OCI-LY3 (cell line): ENCODE measurements at regions not wholly inside any gene's neighbourhood (a gene's known extent, or its start where the extent isn't known, plus 50 kb on each side); places are given as distances from the start of the nearest gene placed in this dataset.

Experiments used
- H2AFZ ChIP-seq: fragments of 200-600, 300-600 bp; shearing (Covaris generic); 2 replicates; pipeline ENCODE4 v1.6.0; 2014; ENCODE audit warnings: antibody characterized with exemption, low read depth, low read length
- H3K27ac ChIP-seq: fragments of 200-600, 300-600 bp; sonication (generic); 2 replicates; pipeline ENCODE4 v1.5.1; 2014; ENCODE audit warnings: mild to moderate bottlenecking, low read length, moderate library complexity, mixed read lengths
- H3K27me3 ChIP-seq: fragments of 200-600, 300-600 bp; sonication (generic); 2 replicates; pipeline ENCODE4 v1.6.1; 2014; ENCODE audit warnings: low read depth, low read length, mixed read lengths
- H3K36me3 ChIP-seq: fragments of 200-600, 300-600 bp; sonication (generic); replicated peaks from 2 replicates; pipeline ENCODE3; 2014; ENCODE audit warnings: low read depth, low read length, mixed read lengths
- H3K4me1 ChIP-seq: fragments of 300-600, 200-600 bp; sonication (generic); 2 replicates; pipeline ENCODE4 v1.6.1; 2014; ENCODE audit warnings: low read length, mixed read lengths
- H3K4me2 ChIP-seq: fragments of 200-600, 300-600 bp; sonication (generic); 2 replicates; pipeline ENCODE4 v1.6.1; 2014; ENCODE audit warnings: low read length, mixed read lengths
- H3K4me3 ChIP-seq: fragments of 300-600, 200-600 bp; sonication (generic); 2 replicates; pipeline ENCODE4 v1.5.1; 2014; ENCODE audit warnings: antibody characterized with exemption, mild to moderate bottlenecking, low read length, moderate library complexity
- H3K79me2 ChIP-seq: fragments of 300-600, 200-600 bp; shearing (Covaris generic); 2 replicates; pipeline ENCODE4 v1.6.1; 2014; ENCODE audit warnings: mild to moderate bottlenecking, low read length, mixed read lengths
- H3K9ac ChIP-seq: fragments of 300-600, 200-600 bp; shearing (Covaris generic); 2 replicates; pipeline ENCODE4 v1.6.0; 2014; ENCODE audit warnings: mild to moderate bottlenecking, low read length, moderate library complexity
- H3K9me3 ChIP-seq: fragments of 200-600, 300-600 bp; shearing (Covaris generic); 2 replicates; pipeline ENCODE4 v1.6.1; 2014; ENCODE audit warnings: low read length, mixed read lengths; ENCODE audit not compliant: insufficient read depth
- H4K20me1 ChIP-seq: fragments of 200-600, 300-600 bp; sonication (generic); 2 replicates; pipeline ENCODE4 v1.6.1; 2016; ENCODE audit warnings: low read length, mixed read lengths; ENCODE audit not compliant: insufficient read depth
- EZH2phosphoT487 ChIP-seq: fragments of 200-600 bp; shearing (Covaris generic); IDR thresholded peaks from 2 replicates; pipeline ENCODE4 v1.6.1; 2018; ENCODE audit warnings: antibody characterized with exemption, mixed run types, low read depth
- TF ChIP-seq, protein P1 (sequence below): fragments of 200-600, 300-600 bp; sonication (generic); IDR thresholded peaks from 2 replicates; pipeline ENCODE4 v1.5.1; 2014; ENCODE audit warnings: antibody characterized with exemption, low read length, low read depth

- H3K4me1 ChIP-seq: no peaks in the 10 kb centered on the region
- no peak overlapping the region for H3K4me3 ChIP-seq
- H2AFZ ChIP-seq: no peak overlapping the region
- H3K36me3 ChIP-seq: no peaks in the 10 kb centered on the region
- H3K27ac ChIP-seq: no peak overlapping the region
- H3K27me3 ChIP-seq: peaks cover 10% of the 10 kb centered on the region; the same call in 1 of the 2 replicates
- TF ChIP-seq EZH2phosphoT487: no peak
- TF ChIP-seq, protein P1, sequence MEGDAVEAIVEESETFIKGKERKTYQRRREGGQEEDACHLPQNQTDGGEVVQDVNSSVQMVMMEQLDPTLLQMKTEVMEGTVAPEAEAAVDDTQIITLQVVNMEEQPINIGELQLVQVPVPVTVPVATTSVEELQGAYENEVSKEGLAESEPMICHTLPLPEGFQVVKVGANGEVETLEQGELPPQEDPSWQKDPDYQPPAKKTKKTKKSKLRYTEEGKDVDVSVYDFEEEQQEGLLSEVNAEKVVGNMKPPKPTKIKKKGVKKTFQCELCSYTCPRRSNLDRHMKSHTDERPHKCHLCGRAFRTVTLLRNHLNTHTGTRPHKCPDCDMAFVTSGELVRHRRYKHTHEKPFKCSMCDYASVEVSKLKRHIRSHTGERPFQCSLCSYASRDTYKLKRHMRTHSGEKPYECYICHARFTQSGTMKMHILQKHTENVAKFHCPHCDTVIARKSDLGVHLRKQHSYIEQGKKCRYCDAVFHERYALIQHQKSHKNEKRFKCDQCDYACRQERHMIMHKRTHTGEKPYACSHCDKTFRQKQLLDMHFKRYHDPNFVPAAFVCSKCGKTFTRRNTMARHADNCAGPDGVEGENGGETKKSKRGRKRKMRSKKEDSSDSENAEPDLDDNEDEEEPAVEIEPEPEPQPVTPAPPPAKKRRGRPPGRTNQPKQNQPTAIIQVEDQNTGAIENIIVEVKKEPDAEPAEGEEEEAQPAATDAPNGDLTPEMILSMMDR: no peak
- no peak overlapping the region for H3K4me2 ChIP-seq
- no peaks in the 10 kb centered on the region for H3K9me3 ChIP-seq
- no peaks in the 10 kb centered on the region for H3K79me2 ChIP-seq
- H3K9ac ChIP-seq: no peak overlapping the region
- no peaks in the 10 kb centered on the region for H4K20me1 ChIP-seq
These were observed 50.8 kb upstream of the TMEM108 start for GRCh38 chr3:132987396-132987795.

DNA sequence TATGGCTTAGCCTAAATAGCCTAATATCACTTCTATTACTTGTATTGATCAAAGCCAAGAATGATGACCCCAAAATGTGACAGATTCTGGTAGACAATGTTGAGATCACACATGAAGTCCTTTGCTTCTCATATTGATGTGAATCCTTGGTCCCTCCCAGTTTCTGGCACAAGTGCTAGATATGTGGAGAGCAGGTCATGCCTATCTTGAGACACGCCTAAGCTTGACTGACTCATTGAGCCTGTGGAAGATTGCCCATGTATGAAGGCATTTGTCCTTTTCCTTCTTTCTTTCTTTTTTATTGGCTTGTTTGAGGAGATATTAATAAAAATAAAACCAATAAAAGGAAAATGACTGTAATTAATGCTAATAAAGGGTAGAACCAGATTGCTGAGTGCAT, 54.0 kb upstream of the TMEM108 start:
- peaks cover 10% of the 10 kb centered on the region; the same call in 1 of the 2 replicates for H3K27me3 ChIP-seq
- no peak overlapping the region for H3K4me2 ChIP-seq
- H3K79me2 ChIP-seq: no peaks in the 10 kb centered on the region
- H3K9me3 ChIP-seq: no peaks in the 10 kb centered on the region
- H3K27ac ChIP-seq: no peak overlapping the region
- no peaks in the 10 kb centered on the region for H4K20me1 ChIP-seq
- no peaks in the 10 kb centered on the region for H3K36me3 ChIP-seq
- H2AFZ ChIP-seq: no peak overlapping the region
- no peak overlapping the region for H3K9ac ChIP-seq
- no peak for TF ChIP-seq EZH2phosphoT487
- TF ChIP-seq, protein P1: no peak
- no peak overlapping the region for H3K4me3 ChIP-seq
- no peaks in the 10 kb centered on the region for H3K4me1 ChIP-seq

GRCh38 chr3:132983143-132983770, 54.9 kb upstream of the TMEM108 start:
- Histone ChIP-seq H4K20me1 (no peaks in the 10 kb centered on the region), H3K27ac (no peak overlapping the region), H2AFZ (no peak overlapping the region), H3K9me3 (no peaks in the 10 kb centered on the region), H3K9ac (no peak overlapping the region), H3K36me3 (no peaks in the 10 kb centered on the region), H3K79me2 (no peaks in the 10 kb centered on the region), H3K4me1 (peaks cover 6% of the 10 kb centered on the region), H3K4me2 (no peak overlapping the region), H3K27me3 (peaks cover 10% of the 10 kb centered on the region; the same call in 1 of the 2 replicates), H3K4me3 (no peak overlapping the region)
- TF ChIP-seq, protein P1: no peak
- TF ChIP-seq EZH2phosphoT487: no peak

GRCh38 chr3:132981719-132982118, 56.5 kb upstream of the TMEM108 start:
- H2AFZ ChIP-seq: no peak overlapping the region
- no peaks in the 10 kb centered on the region for H3K36me3 ChIP-seq
- TF ChIP-seq, protein P1: no peak
- TF ChIP-seq EZH2phosphoT487: no peak
- peaks cover 10% of the 10 kb centered on the region; the same call in 1 of the 2 replicates for H3K27me3 ChIP-seq
- H3K4me3 ChIP-seq: no peak overlapping the region
- H3K27ac ChIP-seq: no peak overlapping the region
- H3K9ac ChIP-seq: no peak overlapping the region
- no peaks in the 10 kb centered on the region for H3K79me2 ChIP-seq
- H3K4me2 ChIP-seq: no peak overlapping the region
- H3K9me3 ChIP-seq: no peaks in the 10 kb centered on the region
- H3K4me1 ChIP-seq: peaks cover 10% of the 10 kb centered on the region
- H4K20me1 ChIP-seq: no peaks in the 10 kb centered on the region
